Duodenal mucosa (tissue), 2 donors: ENCODE measurements at regions not wholly inside any gene's neighbourhood (a gene's known extent, or its start where the extent isn't known, plus 50 kb on each side); places are given as distances from the start of the nearest gene placed in this dataset.

Source experiments
- H3K27ac ChIP-seq: one replicate; pipeline ENCODE4 v1.7.0; 2013; ENCODE audit warnings: low read depth, low read length
- H3K27me3 ChIP-seq, 2 donors: one replicate each; pipeline ENCODE4 v1.7.0; 2013; ENCODE audit warnings: low read length in 2 of 2, control low read depth in 1 of 2; ENCODE audit not compliant: insufficient read depth in 2 of 2, control insufficient read depth in 1 of 2
- H3K36me3 ChIP-seq, 2 donors: one replicate each; pipeline ENCODE4 v1.7.0; 2013; ENCODE audit warnings: low read length in 2 of 2, control low read depth in 1 of 2; ENCODE audit not compliant: insufficient read depth in 2 of 2, control insufficient read depth in 1 of 2
- H3K4me1 ChIP-seq, 2 donors: one replicate each; pipeline ENCODE4 v1.7.0; 2013; ENCODE audit warnings: low read length in 2 of 2, control low read depth in 1 of 2; ENCODE audit not compliant: insufficient read depth in 2 of 2, control insufficient read depth in 1 of 2
- H3K4me3 ChIP-seq, 2 donors: one replicate each; pipeline ENCODE4 v1.7.0; 2013; ENCODE audit warnings: low read length in 2 of 2, low read depth in 1 of 2
- H3K9ac ChIP-seq, 2 donors: one replicate each; pipeline ENCODE4 v1.7.0; 2013; ENCODE audit warnings: low read length in 2 of 2, low read depth in 1 of 2
- H3K9me3 ChIP-seq, 2 donors: one replicate each; pipeline ENCODE4 v1.7.0; 2013; ENCODE audit warnings: low read length in 2 of 2, control low read depth in 1 of 2; ENCODE audit not compliant: control insufficient read depth in 1 of 2

DNA sequence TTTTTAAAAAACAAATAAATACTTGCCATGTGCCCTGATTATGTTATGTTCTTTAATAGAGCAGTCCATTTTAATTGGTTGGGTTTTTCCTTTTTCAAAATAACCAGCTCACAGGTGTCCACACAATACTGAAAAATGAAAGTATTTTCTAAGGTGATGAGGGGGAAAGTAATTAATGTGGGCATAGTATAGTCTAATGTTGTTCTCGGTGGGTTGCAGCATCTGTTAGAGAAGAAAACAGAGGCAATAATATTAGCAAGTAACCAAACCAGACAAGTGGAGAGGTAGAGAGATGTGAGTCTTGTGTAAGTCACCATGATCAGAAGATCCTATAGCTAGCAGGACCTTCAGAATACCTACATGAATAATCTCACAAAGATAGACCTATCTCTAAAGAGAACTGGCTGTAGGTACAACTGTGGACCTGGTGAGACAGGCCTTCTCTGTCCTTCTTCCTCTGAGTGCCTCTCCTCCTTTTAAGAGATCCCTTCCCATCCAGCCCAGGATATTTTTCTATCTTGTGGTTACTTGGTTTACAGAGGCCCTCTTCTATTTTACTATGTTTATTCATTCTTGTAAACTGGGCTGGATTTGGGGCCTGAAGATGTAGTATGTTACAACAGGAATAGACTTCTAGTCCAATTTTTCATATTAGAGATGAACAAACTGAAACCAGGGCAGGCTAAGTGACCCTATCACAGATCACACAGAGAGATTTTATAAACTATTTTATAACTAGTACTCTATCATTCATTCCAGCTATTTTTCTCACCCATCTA is 67.1 kb upstream of the MSTN start:
- H3K4me3 ChIP-seq, result no peak overlapping the region
- H3K4me1 ChIP-seq, result peaks cover 0 to 4% of the 10 kb centered on the region in 2 donors
- H3K9me3 ChIP-seq, result peaks cover 0 to 4% of the 10 kb centered on the region in 2 donors
- H3K9ac ChIP-seq, result no peak overlapping the region
- no peak overlapping the region for H3K27ac ChIP-seq
- H3K36me3 ChIP-seq, result no peaks in the 10 kb centered on the region
- H3K27me3 ChIP-seq, result no peaks in the 10 kb centered on the region

DNA sequence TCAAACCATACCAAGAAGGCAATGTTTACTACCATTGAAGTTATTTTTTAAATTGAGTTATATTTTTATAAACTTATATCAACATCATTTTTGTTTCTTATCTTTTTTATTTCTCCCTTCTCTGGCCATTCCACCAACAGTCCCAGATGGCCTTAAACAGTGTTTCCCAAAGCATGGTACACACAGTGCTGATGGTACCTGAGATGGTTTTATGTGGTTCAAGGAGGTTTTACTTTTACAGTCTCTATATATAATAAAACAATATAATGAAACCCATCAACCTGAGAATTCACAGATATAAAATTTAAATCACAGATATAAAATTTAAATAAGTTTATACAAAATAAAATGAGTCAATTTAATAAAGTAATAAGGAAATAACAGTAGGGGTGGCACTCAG is 65.1 kb upstream of the MSTN start:
- H3K9me3 ChIP-seq, result no peaks in the 10 kb centered on the region
- H3K4me3 ChIP-seq, result no peak overlapping the region
- H3K4me1 ChIP-seq, result peaks cover 0 to 4% of the 10 kb centered on the region in 2 donors
- H3K27ac ChIP-seq, result no peak overlapping the region
- H3K27me3 ChIP-seq, result no peaks in the 10 kb centered on the region
- no peak overlapping the region for H3K9ac ChIP-seq
- no peaks in the 10 kb centered on the region for H3K36me3 ChIP-seq

- H3K9me3 ChIP-seq, result no peaks in the 10 kb centered on the region
- no peaks in the 10 kb centered on the region for H3K36me3 ChIP-seq
- no peak overlapping the region for H3K4me3 ChIP-seq
- no peak overlapping the region for H3K27ac ChIP-seq
- peaks cover 0 to 4% of the 10 kb centered on the region in 2 donors for H3K4me1 ChIP-seq
- no peak overlapping the region for H3K9ac ChIP-seq
- no peaks in the 10 kb centered on the region for H3K27me3 ChIP-seq
These were observed 64.3 kb upstream of the MSTN start for GRCh38 chr2:190126798-190127197.

- no peaks in the 10 kb centered on the region for H3K36me3 ChIP-seq
- H3K9ac ChIP-seq, result no peak overlapping the region
- H3K4me1 ChIP-seq, result no peaks in the 10 kb centered on the region
- H3K4me3 ChIP-seq, result no peak overlapping the region
- no peaks in the 10 kb centered on the region for H3K9me3 ChIP-seq
- H3K27me3 ChIP-seq, result no peaks in the 10 kb centered on the region
- no peak overlapping the region for H3K27ac ChIP-seq
These were observed 61.4 kb upstream of the MSTN start for GRCh38 chr2:190123956-190124355.

GRCh38 chr2:190121971-190122370 is 59.4 kb upstream of the MSTN start:
- H3K4me1 ChIP-seq, result no peaks in the 10 kb centered on the region
- H3K9ac ChIP-seq, result no peak overlapping the region
- H3K36me3 ChIP-seq, result no peaks in the 10 kb centered on the region
- H3K27me3 ChIP-seq, result no peaks in the 10 kb centered on the region
- H3K27ac ChIP-seq, result no peak overlapping the region
- H3K9me3 ChIP-seq, result no peaks in the 10 kb centered on the region
- no peak overlapping the region for H3K4me3 ChIP-seq

DNA sequence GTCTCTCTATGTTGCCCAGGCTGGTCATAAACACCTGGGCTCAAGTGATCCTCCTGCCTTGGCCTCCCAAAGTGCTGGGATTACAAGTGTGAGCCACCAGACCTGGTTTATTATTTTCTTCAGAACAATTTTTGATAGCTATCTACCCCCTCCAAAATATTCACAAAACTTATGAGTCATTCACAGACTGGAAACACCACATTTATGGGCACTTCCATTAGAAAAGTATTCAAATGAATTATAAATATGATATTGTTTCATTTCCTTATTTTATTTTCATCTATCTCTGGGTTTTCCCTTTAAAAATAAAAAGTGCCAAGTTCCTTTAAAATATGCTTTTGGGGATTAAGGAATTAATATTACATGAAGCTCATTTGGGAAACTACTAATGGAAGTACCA is 58.8 kb upstream of the MSTN start:
- no peak overlapping the region for H3K27ac ChIP-seq

GRCh38 chr2:190119923-190120590 is 57.5 kb upstream of the MSTN start:
- Histone ChIP-seq H3K9me3 (no peaks in the 10 kb centered on the region), H3K4me3 (no peak overlapping the region), H3K36me3 (no peaks in the 10 kb centered on the region), H3K4me1 (no peaks in the 10 kb centered on the region), H3K27me3 (no peaks in the 10 kb centered on the region), H3K9ac (no peak overlapping the region), H3K27ac (no peak overlapping the region)

More for the DNA sequence above, 58.8 kb upstream of the MSTN start:
- no peaks in the 10 kb centered on the region for H3K27me3 ChIP-seq
- no peaks in the 10 kb centered on the region for H3K36me3 ChIP-seq
- no peak overlapping the region for H3K4me3 ChIP-seq
- H3K9me3 ChIP-seq, result no peaks in the 10 kb centered on the region
- H3K9ac ChIP-seq, result no peak overlapping the region
- no peaks in the 10 kb centered on the region for H3K4me1 ChIP-seq

DNA sequence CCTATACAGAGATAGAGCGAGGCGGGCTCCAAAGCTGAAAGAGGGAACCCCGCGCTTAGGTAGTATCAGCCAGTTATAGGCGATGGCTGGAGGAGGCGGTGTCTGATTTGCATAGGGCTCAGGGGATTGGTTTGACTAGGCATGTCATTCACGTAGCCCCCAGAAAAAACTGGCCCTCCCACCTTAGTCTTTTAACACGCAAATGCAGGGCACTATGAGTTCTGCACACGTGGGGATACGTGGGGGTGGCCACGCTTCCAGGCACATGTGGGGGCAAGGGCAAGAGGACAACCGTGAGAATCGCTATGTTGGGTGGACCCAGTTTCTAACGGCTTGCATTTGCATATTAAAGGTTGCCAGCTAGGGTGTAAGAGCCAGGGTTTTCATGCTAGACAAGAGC is 56.7 kb upstream of the MSTN start:
- H3K4me3 ChIP-seq, result no peak overlapping the region
- H3K36me3 ChIP-seq, result no peaks in the 10 kb centered on the region
- H3K9ac ChIP-seq, result no peak overlapping the region
- no peaks in the 10 kb centered on the region for H3K27me3 ChIP-seq
- no peaks in the 10 kb centered on the region for H3K9me3 ChIP-seq
- H3K27ac ChIP-seq, result no peak overlapping the region
- no peaks in the 10 kb centered on the region for H3K4me1 ChIP-seq

GRCh38 chr2:190117305-190117704 is 54.8 kb upstream of the MSTN start:
- H3K36me3 ChIP-seq, result no peaks in the 10 kb centered on the region
- no peak overlapping the region for H3K4me3 ChIP-seq
- H3K9me3 ChIP-seq, result no peaks in the 10 kb centered on the region
- no peaks in the 10 kb centered on the region for H3K4me1 ChIP-seq
- H3K9ac ChIP-seq, result no peak overlapping the region
- H3K27me3 ChIP-seq, result no peaks in the 10 kb centered on the region
- H3K27ac ChIP-seq, result no peak overlapping the region

- H3K36me3 ChIP-seq, result no peaks in the 10 kb centered on the region
- H3K4me1 ChIP-seq, result no peaks in the 10 kb centered on the region
- H3K27ac ChIP-seq, result no peak overlapping the region
- H3K9me3 ChIP-seq, result no peaks in the 10 kb centered on the region
- no peak overlapping the region for H3K9ac ChIP-seq
- H3K27me3 ChIP-seq, result no peaks in the 10 kb centered on the region
- no peak overlapping the region for H3K4me3 ChIP-seq
These were observed 50.5 kb upstream of the MSTN start for GRCh38 chr2:190113000-190113399.
